GM04503 (cell line): ENCODE measurements at regions not wholly inside any gene's neighbourhood (a gene's known extent, or its start where the extent isn't known, plus 50 kb on each side); places are given as distances from the start of the nearest gene placed in this dataset.
"Not testable (repeated sequence)": the region's sequence is repeated elsewhere in the genome, so short reads cannot be mapped to it uniquely, and the experiment has no call there.

Source experiments
- DNase-seq: peaks from one replicate; pipeline ENCODE4 v3.0.0-alpha.2; 2012; ENCODE audit warnings: low read depth

DNA sequence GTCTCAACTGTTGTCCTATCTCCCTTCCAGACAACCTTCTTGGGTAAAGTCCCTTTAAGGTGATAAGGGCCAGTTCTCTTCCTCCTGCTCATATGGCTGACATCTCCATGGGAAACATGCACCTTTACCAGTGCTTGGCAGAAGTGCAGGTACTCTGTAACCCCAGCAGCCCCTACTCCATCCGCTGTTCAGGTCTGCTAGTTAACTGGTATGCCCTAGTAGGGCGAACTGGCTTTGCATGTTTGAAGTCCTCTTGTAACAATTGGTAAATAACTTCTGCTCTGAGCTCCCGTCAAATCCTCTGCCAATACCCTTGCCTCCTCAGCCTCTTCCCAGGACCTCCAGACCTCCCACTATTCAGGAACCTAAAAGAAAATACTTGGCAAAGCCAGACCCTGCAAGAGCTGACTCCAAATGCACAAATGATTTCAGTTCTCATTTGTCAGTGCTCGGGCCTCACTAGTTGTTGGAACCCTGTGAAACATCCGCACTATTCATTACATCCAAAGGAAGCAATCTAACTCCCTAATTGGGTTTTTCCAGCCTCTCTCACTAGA lies 703.7 kb downstream of the MAFB start:
- DNase-seq: no peak

DNA sequence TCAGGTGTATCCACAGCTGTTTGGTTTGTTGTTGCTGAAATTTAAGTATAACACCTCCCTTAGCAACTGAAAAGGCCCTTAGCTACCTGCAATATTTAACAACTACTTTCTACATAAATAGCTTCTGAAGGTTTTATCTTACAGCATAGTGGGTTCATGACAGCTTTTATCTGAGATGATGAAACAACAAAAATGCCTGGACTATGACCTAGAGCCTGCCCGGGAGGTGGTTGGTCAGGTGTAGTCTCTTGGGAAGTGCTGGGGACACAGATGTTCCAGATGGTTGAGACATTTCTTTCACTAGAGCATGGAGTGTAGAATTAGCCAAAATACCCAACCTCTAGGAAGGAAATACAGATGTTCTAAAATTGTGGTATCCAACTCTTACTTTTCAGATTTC lies 705.4 kb downstream of the MAFB start:
- DNase-seq: no peak

DNA sequence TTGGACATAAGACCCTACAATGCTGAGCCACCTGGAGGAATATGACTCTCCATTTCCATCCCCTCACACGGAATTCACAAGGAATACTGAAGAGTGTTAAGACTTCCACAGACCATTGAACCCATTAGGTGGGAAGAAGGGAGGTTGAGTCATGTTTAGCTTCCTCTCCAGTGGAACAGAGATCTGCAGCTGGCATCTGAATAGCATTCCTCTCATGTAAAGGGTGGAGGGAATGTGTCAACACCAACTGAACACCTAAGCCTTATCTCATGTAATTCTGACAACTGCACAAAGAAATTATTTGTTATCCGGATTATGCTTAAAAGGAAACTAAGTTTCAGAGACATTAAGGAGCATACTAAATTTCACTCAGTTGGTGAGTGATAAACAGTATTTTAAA lies 705.9 kb downstream of the MAFB start:
- DNase-seq: no peak

DNA sequence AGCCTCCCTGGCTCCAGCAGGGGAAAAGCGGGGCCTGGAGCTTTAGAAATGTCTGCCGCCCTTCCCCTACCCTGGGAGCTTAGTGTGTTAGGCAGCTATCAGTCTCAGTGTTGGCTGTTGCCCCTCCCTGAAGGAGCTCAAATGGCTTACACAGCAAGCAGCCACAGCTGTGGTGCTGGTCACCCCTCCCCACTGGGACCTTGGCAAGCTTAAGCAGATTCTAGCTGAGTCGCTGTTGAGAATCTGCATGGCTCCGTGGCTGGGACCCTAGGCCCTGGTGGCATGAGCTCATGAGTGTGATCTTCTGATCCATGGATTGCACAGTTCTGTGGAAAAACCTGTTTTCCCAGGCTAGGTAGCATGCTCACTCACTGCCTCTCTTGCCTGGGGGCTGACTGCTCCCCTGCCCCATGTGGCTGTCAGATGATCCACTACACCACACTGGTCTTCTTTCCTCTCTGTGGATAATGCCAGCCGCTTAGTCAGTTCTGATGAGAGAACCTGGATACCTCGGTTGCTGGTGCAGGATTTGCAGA lies 714.0 kb downstream of the MAFB start:
- DNase-seq: no peak

DNA sequence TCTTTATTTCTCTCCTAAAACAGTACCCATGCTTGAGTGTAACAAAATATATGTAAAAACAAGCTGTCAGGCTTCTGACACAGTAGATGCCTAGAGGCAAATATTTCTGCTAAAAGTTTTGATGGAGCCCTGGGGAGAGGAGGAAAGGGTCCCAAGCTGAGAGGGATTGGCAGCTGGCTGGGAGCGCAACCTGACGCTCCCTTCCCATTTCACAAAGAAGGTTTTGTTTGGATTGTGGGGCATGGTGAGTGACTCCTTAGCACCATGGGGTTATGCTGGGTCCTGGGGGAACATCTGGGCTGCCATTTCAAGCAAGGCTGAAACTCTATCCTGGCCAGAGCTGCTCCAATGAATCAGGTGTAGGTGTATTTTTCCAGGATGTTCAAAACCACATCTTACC lies 720.5 kb downstream of the MAFB start:
- no peak for DNase-seq

DNA sequence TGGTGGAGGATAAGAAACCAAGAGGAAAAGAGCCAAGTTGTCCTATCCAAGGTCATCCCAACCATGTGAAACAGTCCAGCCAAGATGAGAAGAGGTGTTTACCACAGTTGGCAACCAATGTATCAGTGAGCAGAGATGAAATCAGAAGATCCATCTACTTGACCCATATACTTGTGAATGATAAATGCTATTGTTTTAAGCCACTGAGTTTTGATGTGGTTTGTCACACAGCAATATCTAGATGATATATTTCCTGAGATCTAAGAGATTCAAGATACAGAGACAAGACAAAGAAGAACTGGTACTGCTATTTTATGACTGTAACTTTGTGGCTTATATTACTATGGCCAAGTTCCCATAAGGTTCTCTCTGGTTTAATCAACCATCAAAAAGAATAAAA lies 721.2 kb downstream of the MAFB start:
- no peak for DNase-seq

DNA sequence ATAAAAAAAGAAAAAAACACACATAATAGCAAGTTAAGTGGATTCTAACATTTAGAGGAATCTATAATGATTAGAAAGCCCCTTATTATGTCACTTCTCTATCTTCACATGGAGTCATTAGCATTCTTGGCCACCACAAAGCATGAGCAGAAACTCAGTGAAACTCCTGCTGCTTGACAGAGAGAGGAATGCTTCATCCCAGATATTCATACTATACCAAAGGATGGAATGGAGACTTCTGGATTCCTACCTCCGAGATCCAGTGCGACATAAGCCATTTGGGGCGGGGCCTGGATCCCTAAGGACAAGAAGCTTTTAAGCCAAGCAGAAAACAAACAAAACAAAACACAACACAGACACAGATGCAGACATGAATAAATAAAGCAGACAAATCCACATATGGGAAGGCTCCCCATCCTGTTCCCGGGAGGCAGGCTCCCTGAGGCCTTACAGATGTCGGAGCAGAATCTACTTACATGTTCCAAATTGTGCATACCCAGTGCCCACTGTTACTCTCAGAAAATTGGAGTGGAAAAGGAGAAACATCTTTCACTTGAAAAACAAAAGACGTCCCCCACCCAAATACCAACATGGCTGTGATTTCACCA lies 727.3 kb downstream of the MAFB start:
- DNase-seq: no peak

DNA sequence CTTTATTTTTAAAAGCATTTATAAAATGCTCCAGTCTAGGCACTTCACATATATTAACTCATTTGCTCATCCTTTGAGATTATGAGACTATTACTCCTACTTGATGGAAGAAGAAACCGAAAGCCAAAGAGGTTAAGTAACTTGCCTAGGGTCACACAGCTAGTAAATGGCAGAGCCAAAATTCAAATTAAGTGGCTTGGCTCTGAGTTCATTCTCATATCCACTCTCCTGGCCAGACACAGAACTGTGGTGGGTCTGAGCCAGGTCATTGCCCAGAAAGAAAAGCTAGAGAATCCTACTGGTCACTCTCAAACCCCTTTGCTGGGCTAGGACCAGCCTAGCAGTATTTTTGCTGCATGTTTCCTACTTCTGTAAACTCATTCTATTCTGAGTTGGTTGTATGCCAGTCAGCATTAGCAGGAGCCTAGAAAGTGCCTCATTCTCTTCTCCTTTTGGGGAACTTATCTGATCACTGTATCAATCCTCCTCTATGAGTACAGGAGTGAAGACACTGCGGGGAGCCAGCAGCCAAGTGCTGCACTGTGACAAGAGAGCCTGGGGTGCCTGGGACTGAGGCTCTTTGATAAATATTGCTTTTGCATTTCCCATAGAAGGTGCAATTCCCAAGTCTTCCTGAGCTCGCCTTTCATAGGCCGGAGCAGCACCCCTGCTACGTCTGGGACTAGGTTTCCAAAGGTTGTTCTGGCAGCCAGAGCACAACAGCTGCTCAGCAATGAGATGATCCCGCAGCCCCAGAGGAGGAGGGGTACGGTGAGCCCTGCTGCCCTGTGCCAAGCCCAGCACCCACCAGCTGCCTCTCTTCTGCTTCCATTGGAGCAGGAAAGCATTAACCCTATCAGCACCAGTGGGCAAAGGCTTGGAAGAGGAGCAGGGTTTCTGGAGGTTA lies 728.3 kb downstream of the MAFB start:
- no peak for DNase-seq

DNA sequence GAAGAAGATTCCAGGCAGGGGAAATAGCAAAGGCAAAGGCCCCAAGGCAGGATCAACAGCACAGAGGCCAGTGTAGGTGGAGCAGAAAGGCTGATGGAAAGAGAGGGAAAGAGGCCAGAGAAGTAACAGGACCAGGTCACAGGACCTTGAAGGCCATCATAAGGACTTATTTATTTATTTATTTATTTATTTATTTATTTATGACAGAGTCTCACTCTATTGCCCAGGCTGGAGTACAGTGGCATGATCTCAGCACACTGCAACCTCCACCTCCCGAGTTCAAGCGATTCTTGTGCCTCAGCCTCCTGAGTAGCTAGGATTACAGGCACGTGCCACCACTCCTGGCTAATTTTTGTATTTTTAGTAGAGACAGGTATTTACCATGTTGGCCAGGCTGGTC lies 731.1 kb downstream of the MAFB start:
- DNase-seq: not testable (repeated sequence)

DNA sequence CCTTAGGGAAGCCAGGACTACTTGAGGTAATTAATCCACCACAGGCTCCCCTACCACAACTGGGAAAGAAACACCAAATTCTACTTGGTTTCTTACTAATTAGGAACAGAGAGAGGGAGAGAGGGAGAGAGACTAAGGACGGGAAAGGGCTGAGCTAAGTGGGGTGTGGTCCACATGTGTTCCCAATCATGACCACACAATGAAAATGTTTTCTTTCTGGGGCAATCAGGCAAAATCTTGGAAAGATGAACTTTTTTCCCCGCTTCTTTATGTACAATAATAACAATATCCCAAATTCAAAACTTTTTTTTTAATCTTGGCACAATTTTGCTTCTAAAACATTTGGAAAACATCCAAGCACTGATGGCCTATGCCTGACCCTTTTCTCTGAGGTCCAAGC lies 734.4 kb downstream of the MAFB start:
- no peak for DNase-seq

DNA sequence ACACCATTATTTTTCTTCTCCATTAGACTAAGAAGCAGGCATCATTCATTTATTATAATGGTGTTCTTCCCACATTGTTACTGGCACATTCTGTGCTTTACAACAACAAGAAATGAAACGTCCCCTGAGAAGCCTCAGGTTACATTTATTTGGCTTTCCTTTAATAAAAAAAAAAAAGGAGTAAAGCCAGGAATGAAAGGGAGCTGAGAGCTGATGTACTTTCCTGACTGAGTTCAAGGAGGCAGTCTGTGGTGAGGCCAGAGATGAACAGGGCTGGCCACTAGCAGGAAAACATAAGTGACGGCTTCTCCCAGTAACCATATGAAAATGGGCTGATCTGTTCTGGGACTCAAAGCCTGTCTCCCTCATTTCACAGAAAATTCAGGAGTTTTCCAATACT lies 742.1 kb downstream of the MAFB start:
- no peak for DNase-seq

DNA sequence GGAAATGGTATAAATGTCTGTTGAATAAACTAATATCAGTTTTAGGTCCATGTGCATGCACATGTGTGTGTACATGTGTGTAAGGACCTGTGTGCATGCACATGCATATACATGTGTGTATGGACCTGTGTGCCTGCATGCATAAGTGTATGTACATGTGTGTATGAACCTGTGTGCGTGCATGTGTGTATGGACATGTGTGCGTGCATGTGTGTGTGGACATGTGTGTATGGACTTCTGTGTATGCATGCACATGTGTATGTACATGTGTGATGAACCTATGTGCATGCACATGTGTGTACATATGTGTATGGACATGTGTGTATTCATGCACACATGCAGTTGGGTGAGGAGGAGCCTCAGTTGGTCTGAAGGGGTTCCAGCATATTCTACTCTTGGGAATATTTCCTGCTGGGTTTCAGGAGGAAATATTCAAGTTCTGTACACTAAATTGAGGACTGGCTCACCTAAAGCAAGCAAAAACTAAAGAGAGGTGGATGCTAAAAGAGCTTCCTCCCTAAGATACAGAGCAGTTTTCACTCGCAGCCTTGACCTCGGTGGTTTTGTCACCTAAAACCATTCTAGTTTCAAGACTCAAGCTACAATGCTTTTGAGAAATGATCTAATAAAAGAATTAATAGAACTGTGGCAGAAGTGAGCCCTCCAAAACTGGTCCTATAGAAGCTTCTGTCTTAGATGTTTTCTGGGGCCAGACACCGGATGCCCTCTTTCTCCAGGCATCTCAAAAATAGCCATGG lies 742.8 kb downstream of the MAFB start:
- DNase-seq: no peak

DNA sequence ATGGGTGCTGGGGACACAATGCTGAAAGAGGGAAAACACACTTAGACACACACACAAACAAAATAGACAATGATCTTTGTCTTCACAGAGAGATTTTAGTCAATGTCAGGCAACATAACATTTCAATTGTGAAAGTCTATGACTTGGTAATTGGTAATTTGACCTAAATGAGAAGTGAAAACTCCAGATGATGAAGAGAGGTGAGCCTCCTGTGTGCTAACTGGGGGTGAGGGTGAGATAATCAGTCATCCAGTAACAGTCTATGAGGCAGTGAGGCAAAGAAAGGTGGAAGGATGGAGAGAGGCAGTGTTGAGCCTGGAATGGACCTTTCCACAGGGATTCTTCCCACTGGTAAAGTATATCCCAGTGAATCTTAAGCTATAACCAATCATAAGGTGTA lies 744.2 kb downstream of the MAFB start:
- DNase-seq: no peak

DNA sequence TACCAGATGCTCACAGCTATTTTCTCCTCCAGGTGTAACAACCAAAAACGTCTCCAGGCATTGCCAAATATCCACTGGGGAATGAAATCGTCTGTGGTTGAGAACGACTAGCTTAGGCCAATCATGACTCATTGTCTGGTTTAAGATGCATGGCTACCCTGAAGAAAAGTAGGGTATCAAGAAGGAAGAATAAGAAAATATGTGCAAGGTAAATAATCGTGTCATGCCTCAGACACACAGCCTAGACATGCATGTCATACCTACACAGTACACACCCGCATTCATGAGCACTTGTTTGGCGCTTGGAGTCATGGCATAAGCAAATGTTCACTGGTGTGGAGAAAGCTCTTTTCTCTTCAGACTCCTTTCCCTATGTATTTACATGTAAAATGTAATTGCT lies 745.7 kb downstream of the MAFB start:
- DNase-seq: no peak

DNA sequence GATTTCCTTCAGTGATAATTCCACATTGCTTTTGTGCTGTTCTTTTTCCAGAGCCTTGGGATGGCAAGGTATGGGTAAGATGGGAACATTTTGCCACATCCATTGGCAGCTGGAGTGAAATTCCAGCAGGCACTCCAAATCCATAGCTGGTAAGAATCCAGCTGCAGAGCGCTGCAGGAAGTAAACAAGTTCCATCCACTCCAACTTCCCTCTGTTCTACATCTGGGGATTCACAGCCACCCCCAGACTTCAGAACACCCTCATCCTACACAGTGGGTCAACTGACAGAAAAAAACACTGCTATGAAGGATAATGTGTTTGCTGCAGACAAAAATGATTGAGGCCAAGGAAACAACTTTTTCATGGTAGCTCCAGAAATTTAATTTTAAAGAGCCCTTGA lies 747.8 kb downstream of the MAFB start:
- DNase-seq: no peak

DNA sequence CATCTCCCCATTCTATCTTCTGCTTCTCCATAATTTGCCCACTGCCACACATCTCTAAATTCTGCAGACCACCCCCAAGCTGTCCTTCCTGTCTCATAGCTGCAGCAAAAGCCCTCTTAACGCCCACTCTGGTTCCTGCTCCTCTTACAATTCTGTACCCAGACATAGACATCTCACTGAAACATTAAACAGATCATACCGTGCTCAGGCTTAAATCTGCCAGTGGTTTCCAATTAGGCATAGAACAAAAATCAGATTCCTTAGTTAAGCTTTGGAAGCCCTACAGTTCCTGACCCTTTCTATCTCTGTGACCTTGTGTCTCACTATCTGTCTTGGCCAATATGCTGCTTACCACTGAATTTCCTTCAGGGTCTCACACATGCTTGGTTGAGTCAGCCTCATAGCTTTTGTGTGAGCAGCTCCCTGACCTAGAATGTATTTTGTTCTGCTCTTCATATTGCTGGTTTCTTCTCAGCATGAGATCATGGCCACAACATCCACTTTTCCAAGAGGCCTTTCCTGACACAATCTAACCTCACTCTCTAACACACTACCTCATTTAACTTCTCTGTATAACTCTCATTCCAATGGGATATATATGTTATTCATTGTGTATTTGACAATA lies 749.7 kb downstream of the MAFB start:
- DNase-seq: no peak

DNA sequence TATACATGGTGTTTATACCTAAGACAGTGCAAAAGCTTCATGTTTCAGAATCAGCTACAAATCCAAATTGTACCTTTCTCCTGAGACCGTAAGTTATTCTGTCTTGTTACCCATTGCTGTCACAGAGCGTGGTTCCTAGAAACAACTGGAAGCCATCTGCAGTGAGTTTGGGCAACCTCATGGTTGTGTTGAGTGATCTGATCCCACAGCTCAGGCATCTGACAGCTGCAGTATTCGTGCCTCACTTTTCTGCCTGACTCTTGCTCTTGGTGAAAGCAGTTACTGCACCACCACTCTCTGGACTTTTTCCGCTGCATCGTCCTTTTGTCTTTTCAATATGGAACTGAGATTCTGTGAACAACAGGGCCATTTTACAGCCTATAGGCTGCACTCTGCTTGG lies 752.6 kb downstream of the MAFB start:
- DNase-seq: no peak

DNA sequence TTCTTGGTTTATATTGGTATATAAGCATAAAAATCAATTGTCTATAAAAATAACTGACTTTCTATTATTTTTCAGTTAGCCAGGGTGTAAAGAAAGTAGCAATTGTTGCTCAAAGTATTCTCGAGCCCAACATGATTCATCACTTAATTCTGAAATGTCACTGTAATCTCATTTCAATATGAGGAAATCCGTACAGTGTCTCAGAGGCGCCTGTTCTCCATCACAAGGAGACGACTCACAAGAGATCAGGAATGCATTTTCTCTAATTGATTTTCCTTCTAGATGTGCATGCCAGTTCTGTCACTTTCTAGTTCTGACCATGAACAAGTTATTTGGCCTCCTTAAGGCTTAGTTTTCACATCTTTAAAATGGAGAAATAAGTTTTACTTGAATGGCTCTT lies 753.1 kb downstream of the MAFB start:
- DNase-seq: no peak

DNA sequence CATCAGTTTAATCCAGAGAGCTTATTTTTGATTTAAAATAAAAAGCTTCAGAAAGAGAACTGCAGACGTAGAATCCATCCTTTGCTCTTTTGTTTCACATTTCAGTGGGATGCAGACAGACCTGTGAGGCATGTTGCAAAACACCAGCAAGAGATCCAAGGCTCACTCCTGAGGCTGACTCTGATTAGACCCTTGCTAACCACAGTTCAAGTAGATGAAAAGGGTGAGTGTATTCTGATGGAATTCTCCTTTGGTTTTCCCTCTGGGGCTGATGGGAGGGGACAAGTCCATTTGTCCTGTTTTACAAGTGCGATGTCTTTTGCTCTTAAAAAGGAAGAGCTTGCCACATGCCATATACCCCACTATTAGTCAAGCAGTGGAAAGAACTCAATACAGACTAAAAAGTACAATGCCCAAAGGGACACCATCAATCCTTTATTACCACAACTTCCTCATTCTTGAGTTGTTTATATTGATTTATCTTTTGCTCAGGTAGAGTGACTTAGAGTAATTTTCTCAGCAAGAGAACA lies 772.7 kb downstream of the MAFB start:
- DNase-seq: no peak

DNA sequence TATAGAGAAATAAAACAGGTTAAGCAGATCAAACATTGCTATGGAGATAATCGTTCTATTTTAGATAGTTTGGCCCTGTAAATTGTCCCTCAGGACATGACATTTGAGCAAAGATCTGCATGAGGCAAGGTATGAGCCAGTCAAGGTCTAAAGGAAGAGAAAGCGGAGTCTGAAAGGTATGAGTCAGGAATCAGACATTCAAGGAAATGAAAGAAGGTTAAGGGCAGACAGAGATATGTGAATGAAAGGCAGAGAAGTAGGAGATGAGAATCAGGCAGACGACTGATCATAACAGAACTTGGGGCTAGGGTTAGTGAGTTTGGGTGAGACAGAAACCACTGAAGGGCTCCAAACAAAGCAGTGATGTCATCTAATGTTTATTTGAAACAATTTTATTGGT lies 775.8 kb downstream of the MAFB start:
- DNase-seq: no peak

DNA sequence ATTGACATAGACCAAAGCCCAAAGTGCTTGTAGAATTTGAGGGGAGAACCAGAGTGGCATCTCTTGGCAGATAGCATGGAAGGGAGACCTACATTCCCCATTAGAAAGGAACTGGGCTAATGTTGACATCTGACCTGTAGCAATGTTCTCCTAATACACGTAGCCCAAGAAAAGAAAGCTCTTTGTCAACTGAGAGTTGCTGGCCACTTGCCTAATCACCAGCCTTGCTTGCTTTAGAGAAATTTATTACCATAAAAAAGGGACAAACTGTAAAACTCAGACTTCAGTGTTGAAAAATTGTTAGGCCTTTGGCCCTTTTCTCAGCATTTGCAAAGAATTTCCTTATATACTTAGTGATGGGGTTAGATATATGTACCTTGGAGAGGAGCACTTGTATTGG lies 777.5 kb downstream of the MAFB start:
- no peak for DNase-seq

DNA sequence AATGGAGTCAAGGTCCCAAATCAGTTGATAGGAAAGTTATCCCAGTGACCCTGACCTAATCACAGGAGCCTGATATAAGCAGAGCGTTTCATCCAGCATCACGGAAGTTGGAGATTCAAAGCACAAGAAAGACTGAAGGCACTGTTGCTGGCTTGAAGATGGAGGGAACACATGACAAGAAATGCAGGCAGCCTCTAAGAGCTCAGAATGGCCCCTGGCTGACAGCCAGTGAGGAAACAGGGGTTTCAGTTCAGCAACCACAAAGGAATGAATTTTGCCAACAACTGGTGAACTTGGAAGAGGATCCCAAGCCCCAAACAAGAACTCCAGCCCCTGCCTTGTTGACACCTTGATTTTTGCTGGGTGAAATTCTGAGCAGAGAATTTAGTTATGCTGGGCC lies 778.5 kb downstream of the MAFB start:
- no peak for DNase-seq
